Cardiac muscle cell (in vitro differentiated cells and primary cell): ENCODE measurements at regions not wholly inside any gene's neighbourhood (a gene's known extent, or its start where the extent isn't known, plus 50 kb on each side); places are given as distances from the start of the nearest gene placed in this dataset.

Source experiments
- DNase-seq, 2 donors: peaks; one replicate each; pipeline versions ENCODE4 v3.0.0 to v3.0.0-alpha.2; 2010 to 2017; ENCODE audit warnings: low read depth in 1 of 2, low spot score in 1 of 2
- H3K27ac ChIP-seq: fragments of 200-600 bp; sonication (generic); 2 replicates; pipeline ENCODE4 v1.5.1; 2016
- H3K27me3 ChIP-seq: fragments of 200-600 bp; sonication (generic); 2 replicates; pipeline ENCODE4 v1.6.0; 2016; ENCODE audit warnings: control low read depth
- H3K36me3 ChIP-seq: fragments of 200-600 bp; sonication (generic); 2 replicates; pipeline ENCODE4 v1.5.1; 2016; ENCODE audit warnings: control low read depth
- H3K4me1 ChIP-seq: fragments of 200-600 bp; sonication (generic); 2 replicates; pipeline ENCODE4 v1.8.1; 2017; ENCODE audit warnings: low read depth, mild to moderate bottlenecking, mixed run types
- H3K4me3 ChIP-seq: fragments of 200-600 bp; sonication (generic); 2 replicates; pipeline ENCODE4 v1.5.1; 2016; ENCODE audit warnings: mild to moderate bottlenecking
- H3K9me3 ChIP-seq: fragments of 200-600 bp; sonication (generic); 2 replicates; pipeline ENCODE4 v1.5.1; 2017; ENCODE audit warnings: low read depth, mild to moderate bottlenecking, control low read depth
- CTCF ChIP-seq: IDR thresholded peaks from 2 replicates; pipeline ENCODE4 v1.5.1; 2012; ENCODE audit warnings: low read depth, mild to moderate bottlenecking, low read length

- no peaks in the 10 kb centered on the region for H3K36me3 ChIP-seq
These were observed 400.0 kb upstream of the AUTS2 start for GRCh38 chr7:69198250-69198649.

GRCh38 chr7:69199041-69199440 lies 399.2 kb upstream of the AUTS2 start:
- Histone ChIP-seq H3K4me1 (no peaks in the 10 kb centered on the region), H3K27ac (no peak overlapping the region), H3K4me3 (no peak overlapping the region), H3K27me3 (no peaks in the 10 kb centered on the region), H3K36me3 (no peaks in the 10 kb centered on the region), H3K9me3 (no peaks in the 10 kb centered on the region)
- no peak for DNase-seq
- TF ChIP-seq CTCF = no peak

More at GRCh38 chr7:69198250-69198649, 400.0 kb upstream of the AUTS2 start:
- no peak for DNase-seq
- Histone ChIP-seq H3K4me1 (no peaks in the 10 kb centered on the region), H3K9me3 (no peaks in the 10 kb centered on the region), H3K27ac (no peak overlapping the region), H3K4me3 (no peak overlapping the region), H3K27me3 (no peaks in the 10 kb centered on the region)
- TF ChIP-seq CTCF = no peak

- no peaks in the 10 kb centered on the region for H3K9me3 ChIP-seq
- TF ChIP-seq CTCF = no peak
- no peaks in the 10 kb centered on the region for H3K36me3 ChIP-seq
These were observed 398.6 kb upstream of the AUTS2 start for GRCh38 chr7:69199661-69200060.

GRCh38 chr7:69203871-69204270 lies 394.4 kb upstream of the AUTS2 start:
- peaks cover 6% of the 10 kb centered on the region for H3K27me3 ChIP-seq
- TF ChIP-seq CTCF = no peak
- H3K9me3 ChIP-seq = no peaks in the 10 kb centered on the region
- no peaks in the 10 kb centered on the region for H3K36me3 ChIP-seq
- no peaks in the 10 kb centered on the region for H3K4me1 ChIP-seq
- H3K27ac ChIP-seq = no peak overlapping the region
- DNase-seq = no peak
- H3K4me3 ChIP-seq = no peak overlapping the region

More at GRCh38 chr7:69199661-69200060, 398.6 kb upstream of the AUTS2 start:
- Histone ChIP-seq H3K27ac (no peak overlapping the region), H3K4me1 (no peaks in the 10 kb centered on the region), H3K4me3 (no peak overlapping the region), H3K27me3 (no peaks in the 10 kb centered on the region)
- no peak for DNase-seq

- Histone ChIP-seq H3K27ac (no peak overlapping the region), H3K4me1 (no peaks in the 10 kb centered on the region), H3K36me3 (no peaks in the 10 kb centered on the region), H3K27me3 (peaks cover 6% of the 10 kb centered on the region), H3K9me3 (no peaks in the 10 kb centered on the region), H3K4me3 (no peak overlapping the region)
- no peak for TF ChIP-seq CTCF
- peak in 1 of 2 donors; percentile 7 for DNase-seq
These were observed 393.3 kb upstream of the AUTS2 start for GRCh38 chr7:69204943-69205342.

GRCh38 chr7:69205581-69205980 lies 392.7 kb upstream of the AUTS2 start:
- no peak for DNase-seq
- Histone ChIP-seq H3K27ac (no peak overlapping the region), H3K4me1 (no peaks in the 10 kb centered on the region), H3K9me3 (no peaks in the 10 kb centered on the region), H3K4me3 (no peak overlapping the region), H3K27me3 (peaks cover 6% of the 10 kb centered on the region), H3K36me3 (no peaks in the 10 kb centered on the region)
- no peak for TF ChIP-seq CTCF
